HEK293 (cell line): ENCODE measurements at regions not wholly inside any gene's neighbourhood (a gene's known extent, or its start where the extent isn't known, plus 50 kb on each side); places are given as distances from the start of the nearest gene placed in this dataset.

Experiments used
- CTCF ChIA-PET: fragments of 350-600 bp; formaldehyde crosslinking; extraction: SDS; loops from one replicate; lab custom pipeline; 2021; ENCODE audit warnings: antibody characterized with exemption; lab: Yijun Ruan, JAX
- POLR2A ChIA-PET: fragments of 300-600 bp; formaldehyde crosslinking; extraction: SDS; loops from one replicate; lab custom pipeline; 2020; ENCODE audit warnings: antibody characterized with exemption, inconsistent platforms; lab: Yijun Ruan, JAX
- H3K27ac ChIP-seq: fragments of 200-500 bp; sonication (Bioruptor generic); 2 replicates; pipeline ENCODE4 v1.5.1; 2014; ENCODE audit warnings: low read depth, low read length, control low read depth, inconsistent platforms; ENCODE audit errors: extremely low read depth
- H3K36me3 ChIP-seq, 2 experiments: fragments of 200-500 bp in 1 of 2; sonication (Bioruptor generic) in 1 of 2; 1 replicate in 1 of 2; 2 replicates in 1 of 2; pipeline ENCODE4 v1.5.1; 2014 to 2017; ENCODE audit warnings: inconsistent platforms in 2 of 2, low read length in 2 of 2; ENCODE audit not compliant: control insufficient read depth in 2 of 2, insufficient read depth in 1 of 2
- H3K4me1 ChIP-seq: fragments of 200-500 bp; sonication (Bioruptor generic); 2 replicates; pipeline ENCODE4 v1.5.1; 2014; ENCODE audit warnings: mild to moderate bottlenecking, low read length, inconsistent platforms; ENCODE audit not compliant: control insufficient read depth, insufficient read depth
- H3K4me3 ChIP-seq: 2 replicates; pipeline ENCODE4 v1.5.1; 2011; ENCODE audit warnings: low read depth, mild to moderate bottlenecking, control low read depth, low read length, moderate library complexity
- H3K9me3 ChIP-seq: fragments of 200-500 bp; sonication (Bioruptor generic); 2 replicates; pipeline ENCODE4 v1.5.1; 2014; ENCODE audit warnings: low read depth, low read length, inconsistent platforms; ENCODE audit not compliant: control insufficient read depth, insufficient read depth
- BCL6B ChIP-seq: fragments of 450-650 bp; formaldehyde crosslinking; IDR thresholded peaks from 2 replicates; pipeline ENCODE4 v1.5.1; 2017; ENCODE audit warnings: missing biosample characterization, missing genetic modification characterization
- ELK4 ChIP-seq: IDR thresholded peaks from 2 replicates; pipeline ENCODE4 v1.6.1; 2011; ENCODE audit warnings: mild to moderate bottlenecking, low read depth, low read length, borderline replicate concordance
- MZF1 ChIP-seq: fragments of 450-650 bp; formaldehyde crosslinking; IDR thresholded peaks from 2 replicates; pipeline ENCODE4 v1.5.1; 2017; ENCODE audit warnings: missing biosample characterization, missing genetic modification characterization, borderline replicate concordance
- SALL2 ChIP-seq: fragments of 450-650 bp; formaldehyde crosslinking; IDR thresholded peaks from 2 replicates; pipeline ENCODE4 v1.5.0; 2017; ENCODE audit warnings: missing biosample characterization, mild to moderate bottlenecking, missing genetic modification characterization, borderline replicate concordance
- TCF7L2 ChIP-seq: IDR thresholded peaks from 2 replicates; pipeline ENCODE4 v1.6.1; 2011; ENCODE audit warnings: low read depth, mild to moderate bottlenecking, inconsistent platforms, low read length, moderate library complexity, borderline replicate concordance
- TRIM28 ChIP-seq: IDR thresholded peaks from 2 replicates; pipeline ENCODE4 v1.6.1; 2011; ENCODE audit warnings: low read length, control low read depth, borderline replicate concordance
- ZBTB26 ChIP-seq: fragments of 450-650 bp; formaldehyde crosslinking; optimal IDR thresholded peaks from 2 replicates; pipeline ENCODE3; 2016; ENCODE audit warnings: missing biosample characterization, mild to moderate bottlenecking, missing genetic modification characterization
- ZFP37 ChIP-seq: fragments of 450-650 bp; formaldehyde crosslinking; IDR thresholded peaks from 2 replicates; pipeline ENCODE4 v1.5.1; 2016; ENCODE audit warnings: missing biosample characterization, missing genetic modification characterization
- ZIC2 ChIP-seq: fragments of 450-650 bp; formaldehyde crosslinking; IDR thresholded peaks from 2 replicates; pipeline ENCODE4 v1.5.1; 2016; ENCODE audit warnings: missing biosample characterization, missing genetic modification characterization
- ZNF174 ChIP-seq: fragments of 450-650 bp; formaldehyde crosslinking; IDR thresholded peaks from 2 replicates; pipeline ENCODE4 v1.5.0; 2017; ENCODE audit warnings: missing biosample characterization, mild to moderate bottlenecking, missing genetic modification characterization
- ZNF221 ChIP-seq: fragments of 450-650 bp; formaldehyde crosslinking; IDR thresholded peaks from 2 replicates; pipeline ENCODE4 v1.5.1; 2017; ENCODE audit warnings: missing biosample characterization, missing genetic modification characterization, borderline replicate concordance
- ZNF223 ChIP-seq: fragments of 450-650 bp; formaldehyde crosslinking; IDR thresholded peaks from 2 replicates; pipeline ENCODE4 v1.5.1; 2016; ENCODE audit warnings: missing biosample characterization, missing genetic modification characterization
- ZNF23 ChIP-seq: fragments of 450-650 bp; formaldehyde crosslinking; IDR thresholded peaks from 2 replicates; pipeline ENCODE4 v1.5.1; 2016; ENCODE audit warnings: missing biosample characterization, missing genetic modification characterization, borderline replicate concordance
- ZNF280D ChIP-seq: fragments of 450-650 bp; formaldehyde crosslinking; IDR thresholded peaks from 2 replicates; pipeline ENCODE4 v1.5.1; 2016; ENCODE audit warnings: missing biosample characterization, missing genetic modification characterization
- ZNF416 ChIP-seq: fragments of 450-650 bp; formaldehyde crosslinking; IDR thresholded peaks from 2 replicates; pipeline ENCODE4 v1.5.1; 2016; ENCODE audit warnings: missing biosample characterization, missing genetic modification characterization
- ZNF423 ChIP-seq: fragments of 450-650 bp; formaldehyde crosslinking; IDR thresholded peaks from 2 replicates; pipeline ENCODE4 v1.5.1; 2016; ENCODE audit warnings: missing biosample characterization, missing genetic modification characterization
- ZNF433 ChIP-seq: fragments of 450-650 bp; formaldehyde crosslinking; IDR thresholded peaks from 2 replicates; pipeline ENCODE4 v1.5.1; 2016; ENCODE audit warnings: missing biosample characterization, missing genetic modification characterization, low read depth
- ZNF501 ChIP-seq: fragments of 450-650 bp; formaldehyde crosslinking; IDR thresholded peaks from 2 replicates; pipeline ENCODE4 v1.5.1; 2016; ENCODE audit warnings: missing biosample characterization, missing genetic modification characterization
- ZNF510 ChIP-seq: fragments of 450-650 bp; formaldehyde crosslinking; IDR thresholded peaks from 2 replicates; pipeline ENCODE4 v1.5.1; 2018; ENCODE audit warnings: mild to moderate bottlenecking, missing genetic modification characterization, missing biosample characterization; ENCODE audit not compliant: insufficient replicate concordance
- ZNF596 ChIP-seq: fragments of 450-650 bp; IDR thresholded peaks from 2 replicates; pipeline ENCODE4 v1.5.0; 2018; ENCODE audit warnings: missing biosample characterization, mild to moderate bottlenecking, missing genetic modification characterization, moderate library complexity
- ZNF629 ChIP-seq: fragments of 450-650 bp; formaldehyde crosslinking; IDR thresholded peaks from 2 replicates; pipeline ENCODE4 v1.5.1; 2017; ENCODE audit warnings: missing biosample characterization, missing genetic modification characterization
- ZNF677 ChIP-seq: fragments of 450-650 bp; IDR thresholded peaks from 2 replicates; pipeline ENCODE4 v1.5.0; 2018; ENCODE audit warnings: missing biosample characterization, mild to moderate bottlenecking, missing genetic modification characterization, moderate library complexity
- ZNF692 ChIP-seq: fragments of 450-650 bp; formaldehyde crosslinking; IDR thresholded peaks from 2 replicates; pipeline ENCODE4 v1.5.1; 2016; ENCODE audit warnings: missing biosample characterization, missing genetic modification characterization
- ZNF701 ChIP-seq: fragments of 450-650 bp; formaldehyde crosslinking; IDR thresholded peaks from 2 replicates; pipeline ENCODE4 v1.5.1; 2016; ENCODE audit warnings: missing biosample characterization, missing genetic modification characterization
- ZNF777 ChIP-seq: fragments of 450-650 bp; formaldehyde crosslinking; IDR thresholded peaks from 2 replicates; pipeline ENCODE4 v1.5.1; 2017; ENCODE audit warnings: missing biosample characterization, missing genetic modification characterization, borderline replicate concordance

- no peak overlapping the region for H3K27ac ChIP-seq
- H3K4me3 ChIP-seq = no peak overlapping the region
- POLR2A ChIA-PET = no interaction called here
- no peaks in the 10 kb centered on the region for H3K4me1 ChIP-seq
- CTCF ChIA-PET = interaction anchor here (0.7 to 1.6 kb wide), 3 partner anchors 10 to 716 kb away, joined by 3 to 4 read pairs (median 4); no protein-coding TSS in a partner anchor
- H3K9me3 ChIP-seq = no peaks in the 10 kb centered on the region
- TF ChIP-seq ZNF280D (tag by site-specific recombination) (no peak), ZNF701 (tag by site-specific recombination) (no peak), ZNF433 (tag by site-specific recombination) (no peak), TRIM28 (no peak), ZNF23 (tag by site-specific recombination) (no peak), ELK4 (no peak), ZNF629 (no peak), ZBTB26 (tag by site-specific recombination) (no peak), ZNF692 (tag by site-specific recombination) (no peak)
- H3K36me3 ChIP-seq = no peaks in the 10 kb centered on the region
These were observed 213.1 kb upstream of the ZBED5 start for GRCh38 chr11:11070976-11071375.

- Histone ChIP-seq H3K4me3 (no peak overlapping the region), H3K36me3 (no peaks in the 10 kb centered on the region), H3K4me1 (no peaks in the 10 kb centered on the region), H3K27ac (no peak overlapping the region), H3K9me3 (no peaks in the 10 kb centered on the region)
- ChIA-PET POLR2A (no interaction called here), CTCF (interaction anchor here (0.6 to 1.6 kb wide), 5 partner anchors 8 to 1163 kb away, joined by 3 to 4 read pairs (median 4); no protein-coding TSS in a partner anchor)
- TF ChIP-seq ZFP37 (tag by site-specific recombination) = no peak
- no peak for TF ChIP-seq ZNF423 (tag by site-specific recombination)
- no peak for TF ChIP-seq ZNF174 (tag by site-specific recombination)
- no peak for TF ChIP-seq ZNF510 (tag by site-specific recombination)
- no peak for TF ChIP-seq ZNF223 (tag by site-specific recombination)
- no peak for TF ChIP-seq ZIC2 (tag by site-specific recombination)
- no peak for TF ChIP-seq ZNF416
- TF ChIP-seq MZF1 (tag by site-specific recombination) = no peak
- no peak for TF ChIP-seq BCL6B (tag by site-specific recombination)
- TF ChIP-seq ZNF777 (tag by site-specific recombination) = no peak
- no peak for TF ChIP-seq ZNF501 (tag by site-specific recombination)
- no peak for TF ChIP-seq SALL2 (tag by site-specific recombination)
- TF ChIP-seq ZNF221 (tag by site-specific recombination) = no peak
- TF ChIP-seq ZNF677 (tag by site-specific recombination) = no peak
- TF ChIP-seq TCF7L2 = no peak
- no peak for TF ChIP-seq ZNF596 (tag by site-specific recombination)
These were observed 212.3 kb upstream of the ZBED5 start for GRCh38 chr11:11069841-11070835.
